Karpas-422 (cell line): ENCODE measurements at regions not wholly inside any gene's neighbourhood (a gene's known extent, or its start where the extent isn't known, plus 50 kb on each side); places are given as distances from the start of the nearest gene placed in this dataset.

Source experiments
- DNase-seq: peaks from one replicate; pipeline ENCODE4 v3.0.0-alpha.2; 2015
- H2AFZ ChIP-seq: fragments of 200-600 bp; sonication (generic); 2 replicates; pipeline ENCODE4 v1.6.1; 2014; ENCODE audit warnings: antibody characterized with exemption, low read length, mixed read lengths
- H3K27ac ChIP-seq: fragments of 200-600 bp; sonication (generic); 2 replicates; pipeline ENCODE4 v1.5.1; 2014; ENCODE audit warnings: mild to moderate bottlenecking, low read length, moderate library complexity
- H3K27me3 ChIP-seq: fragments of 200-600 bp; sonication (generic); 2 replicates; pipeline ENCODE4 v1.6.1; 2014; ENCODE audit warnings: low read length, mixed read lengths
- H3K36me3 ChIP-seq: fragments of 200-600 bp; sonication (generic); 2 replicates; pipeline ENCODE4 v1.6.1; 2014; ENCODE audit warnings: low read length, mixed read lengths; ENCODE audit not compliant: insufficient read depth
- H3K4me1 ChIP-seq: fragments of 200-600 bp; sonication (generic); 2 replicates; pipeline ENCODE4 v1.6.1; 2014; ENCODE audit warnings: mild to moderate bottlenecking, low read length, mixed read lengths
- H3K4me2 ChIP-seq: fragments of 200-600 bp; sonication (generic); 2 replicates; pipeline ENCODE4 v1.6.1; 2014; ENCODE audit warnings: low read length, low read depth, mild to moderate bottlenecking; ENCODE audit not compliant: poor library complexity, severe bottlenecking
- H3K4me3 ChIP-seq: fragments of 200-600 bp; sonication (generic); 2 replicates; pipeline ENCODE4 v1.5.1; 2014; ENCODE audit warnings: mild to moderate bottlenecking, antibody characterized with exemption, low read length, mixed read lengths
- H3K79me2 ChIP-seq: fragments of 200-600 bp; sonication (generic); 2 replicates; pipeline ENCODE4 v1.6.1; 2014; ENCODE audit warnings: mild to moderate bottlenecking, low read length, mixed read lengths
- H3K9ac ChIP-seq: fragments of 200-600 bp; sonication (generic); 2 replicates; pipeline ENCODE4 v1.6.0; 2014; ENCODE audit warnings: low read length
- H3K9me2 ChIP-seq: fragments of 200-600 bp; sonication (generic), shearing (Covaris generic); replicated peaks from 2 replicates; pipeline ENCODE4 v1.6.0; 2014; ENCODE audit warnings: mild to moderate bottlenecking, low read length, moderate library complexity; ENCODE audit not compliant: insufficient read depth
- H3K9me3 ChIP-seq: fragments of 300-700, 200-600 bp; sonication (generic); 2 replicates; pipeline ENCODE4 v1.6.1; 2014; ENCODE audit warnings: low read length, mixed read lengths
- H4K20me1 ChIP-seq: fragments of 200-600 bp; sonication (generic); 2 replicates; pipeline ENCODE4 v1.6.1; 2014; ENCODE audit warnings: mild to moderate bottlenecking, antibody characterized with exemption, low read length, low read depth; ENCODE audit not compliant: insufficient read depth

- no peaks in the 10 kb centered on the region for H3K79me2 ChIP-seq
- H3K4me3 ChIP-seq = no peak overlapping the region
- no peaks in the 10 kb centered on the region for H4K20me1 ChIP-seq
- no peaks in the 10 kb centered on the region for H3K36me3 ChIP-seq
- H3K9me2 ChIP-seq = no peaks in the 10 kb centered on the region
- H3K27ac ChIP-seq = no peak overlapping the region
- peak; percentile 32 for DNase-seq
- no peak overlapping the region for H2AFZ ChIP-seq
- H3K9me3 ChIP-seq = no peaks in the 10 kb centered on the region
- no peak overlapping the region for H3K9ac ChIP-seq
- no peaks in the 10 kb centered on the region for H3K27me3 ChIP-seq
- H3K4me1 ChIP-seq = peaks cover 26% of the 10 kb centered on the region
- H3K4me2 ChIP-seq = no peak overlapping the region
Measured at GRCh38 chr11:115925568-115926090, 421.4 kb upstream of the CADM1 start.

- Histone ChIP-seq H3K4me2 (no peak overlapping the region), H3K9me2 (no peaks in the 10 kb centered on the region), H3K4me3 (no peak overlapping the region), H2AFZ (no peak overlapping the region), H3K79me2 (no peaks in the 10 kb centered on the region), H3K27ac (no peak overlapping the region), H3K4me1 (peaks cover 20% of the 10 kb centered on the region), H3K36me3 (no peaks in the 10 kb centered on the region), H4K20me1 (no peaks in the 10 kb centered on the region), H3K27me3 (no peaks in the 10 kb centered on the region), H3K9me3 (no peaks in the 10 kb centered on the region), H3K9ac (no peak overlapping the region)
- peak; percentile 6 for DNase-seq
Measured at GRCh38 chr11:115924744-115925567, 420.7 kb upstream of the CADM1 start.

- H3K4me2 ChIP-seq = no peak overlapping the region
- no peak overlapping the region for H3K9ac ChIP-seq
- no peak overlapping the region for H2AFZ ChIP-seq
- peaks cover 17% of the 10 kb centered on the region for H3K4me1 ChIP-seq
- no peaks in the 10 kb centered on the region for H3K27me3 ChIP-seq
- no peaks in the 10 kb centered on the region for H3K9me2 ChIP-seq
- DNase-seq = no peak
- no peaks in the 10 kb centered on the region for H3K36me3 ChIP-seq
- no peaks in the 10 kb centered on the region for H3K9me3 ChIP-seq
- no peak overlapping the region for H3K4me3 ChIP-seq
- no peak overlapping the region for H3K27ac ChIP-seq
- no peaks in the 10 kb centered on the region for H4K20me1 ChIP-seq
- no peaks in the 10 kb centered on the region for H3K79me2 ChIP-seq
Measured at GRCh38 chr11:115922876-115923275, 418.7 kb upstream of the CADM1 start.

- no peaks in the 10 kb centered on the region for H3K79me2 ChIP-seq
- peak; percentile 53 for DNase-seq
- no peak overlapping the region for H3K4me3 ChIP-seq
- H3K9me2 ChIP-seq = no peaks in the 10 kb centered on the region
- no peak overlapping the region for H2AFZ ChIP-seq
- no peak overlapping the region for H3K9ac ChIP-seq
- H3K27ac ChIP-seq = no peak overlapping the region
- no peak overlapping the region for H3K4me2 ChIP-seq
- no peaks in the 10 kb centered on the region for H3K9me3 ChIP-seq
- no peaks in the 10 kb centered on the region for H4K20me1 ChIP-seq
- no peaks in the 10 kb centered on the region for H3K36me3 ChIP-seq
- peaks cover 17% of the 10 kb centered on the region for H3K4me1 ChIP-seq
- H3K27me3 ChIP-seq = no peaks in the 10 kb centered on the region
Measured at GRCh38 chr11:115921986-115922385, 417.8 kb upstream of the CADM1 start.

GRCh38 chr11:115921540-115921939 lies 417.3 kb upstream of the CADM1 start:
- Histone ChIP-seq H3K9me3 (no peaks in the 10 kb centered on the region), H3K4me2 (no peak overlapping the region), H4K20me1 (no peaks in the 10 kb centered on the region), H3K36me3 (no peaks in the 10 kb centered on the region), H3K9me2 (no peaks in the 10 kb centered on the region), H3K27ac (no peak overlapping the region), H3K4me1 (peaks cover 17% of the 10 kb centered on the region), H3K9ac (no peak overlapping the region), H2AFZ (no peak overlapping the region), H3K27me3 (no peaks in the 10 kb centered on the region), H3K4me3 (no peak overlapping the region), H3K79me2 (no peaks in the 10 kb centered on the region)
- DNase-seq = no peak

DNA sequence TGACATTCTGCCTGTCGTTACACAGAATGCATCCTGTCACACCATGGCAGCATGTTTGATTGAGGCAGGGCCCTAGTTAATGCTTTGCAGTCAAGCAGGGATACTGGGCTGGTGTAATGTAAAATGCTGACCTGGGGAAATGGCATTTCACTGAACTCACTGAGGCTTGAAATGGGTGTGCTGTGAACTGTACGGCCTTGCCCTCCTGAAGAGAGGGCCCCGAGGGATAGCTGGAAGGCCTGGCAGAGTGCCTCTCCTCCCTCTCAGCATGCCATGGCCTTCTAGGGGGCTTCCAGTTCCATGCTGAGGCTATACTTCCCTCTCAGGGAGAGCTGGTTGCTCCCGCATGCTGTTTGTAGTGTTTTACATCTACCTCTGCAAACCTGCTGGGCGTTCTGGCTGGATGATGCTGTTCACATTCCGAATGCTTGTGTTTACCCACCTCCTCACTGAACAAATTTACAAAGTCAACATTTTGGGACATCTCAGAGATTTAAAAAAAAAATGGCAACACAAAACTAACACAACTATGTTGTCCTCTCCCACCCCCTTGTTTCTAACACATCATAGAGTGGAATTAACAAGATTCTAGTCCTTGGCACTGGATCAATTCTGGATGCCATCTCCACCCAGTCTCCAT lies 416.7 kb upstream of the CADM1 start:
- DNase-seq = no peak
- no peak overlapping the region for H3K27ac ChIP-seq

DNA sequence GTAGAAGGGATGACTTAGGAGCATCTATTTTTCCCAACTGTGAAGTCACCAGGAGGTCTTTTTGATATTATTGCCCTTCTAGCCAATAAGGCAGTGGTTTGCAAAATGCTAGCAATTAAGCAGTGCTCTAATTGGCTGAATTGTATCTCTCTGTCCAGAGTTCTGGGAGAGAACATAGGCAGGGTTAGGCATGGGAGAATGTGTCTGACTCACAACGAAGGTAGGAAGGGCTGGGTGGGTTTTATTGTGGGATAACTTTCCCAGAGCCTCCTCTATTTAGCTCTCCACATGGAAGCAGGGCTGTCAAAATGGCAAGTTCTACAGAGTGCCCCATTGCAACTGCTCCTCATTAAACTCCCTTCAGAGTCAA lies 415.9 kb upstream of the CADM1 start:
- Histone ChIP-seq H3K79me2 (no peaks in the 10 kb centered on the region), H3K4me2 (no peak overlapping the region), H3K27ac (no peak overlapping the region), H3K27me3 (no peaks in the 10 kb centered on the region), H3K4me3 (no peak overlapping the region), H2AFZ (no peak overlapping the region), H3K9ac (no peak overlapping the region), H3K4me1 (peaks cover 17% of the 10 kb centered on the region), H4K20me1 (no peaks in the 10 kb centered on the region), H3K9me2 (no peaks in the 10 kb centered on the region), H3K36me3 (no peaks in the 10 kb centered on the region), H3K9me3 (no peaks in the 10 kb centered on the region)
- no peak for DNase-seq

More for the DNA sequence above, 416.7 kb upstream of the CADM1 start:
- no peaks in the 10 kb centered on the region for H4K20me1 ChIP-seq
- no peaks in the 10 kb centered on the region for H3K9me3 ChIP-seq
- no peak overlapping the region for H2AFZ ChIP-seq
- H3K79me2 ChIP-seq = no peaks in the 10 kb centered on the region
- no peak overlapping the region for H3K4me3 ChIP-seq
- H3K36me3 ChIP-seq = no peaks in the 10 kb centered on the region
- H3K9ac ChIP-seq = no peak overlapping the region
- H3K9me2 ChIP-seq = no peaks in the 10 kb centered on the region
- H3K4me2 ChIP-seq = no peak overlapping the region
- H3K27me3 ChIP-seq = no peaks in the 10 kb centered on the region
- H3K4me1 ChIP-seq = peaks cover 17% of the 10 kb centered on the region

DNA sequence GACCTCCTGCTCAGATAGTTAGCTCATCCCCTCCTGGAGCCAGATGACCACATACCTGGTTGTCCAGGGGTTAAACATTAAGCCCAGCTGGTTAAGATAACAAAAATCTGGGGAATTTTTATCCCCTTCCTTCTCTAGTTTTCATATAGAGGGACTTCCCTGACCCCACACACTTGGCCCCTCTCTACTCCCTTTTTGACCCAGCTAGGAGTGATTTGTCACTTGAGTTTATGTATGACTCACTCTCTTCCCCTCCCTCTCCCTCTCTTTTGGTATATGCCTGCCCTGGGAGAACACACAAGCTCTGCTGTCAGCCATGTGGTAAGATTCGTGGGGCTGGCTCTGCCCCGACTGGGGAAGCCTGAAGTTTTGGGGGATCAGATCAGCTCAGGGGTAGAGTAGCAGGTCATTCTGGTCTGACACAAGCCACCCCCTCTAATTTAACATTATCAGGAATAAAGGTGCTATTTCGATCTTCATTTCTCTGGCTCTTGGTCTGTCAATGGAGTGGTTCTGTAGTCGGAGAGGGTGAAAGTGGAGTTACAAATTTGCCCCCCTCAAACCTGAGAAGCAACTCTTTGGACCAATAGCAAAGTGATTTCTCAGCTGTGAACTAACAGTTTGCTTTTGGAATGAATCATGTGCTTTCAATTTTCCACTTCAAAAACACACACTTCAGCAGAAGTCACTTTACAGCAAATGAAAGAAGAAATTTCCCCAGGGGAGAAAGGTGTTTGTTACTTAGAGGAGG lies 415.3 kb upstream of the CADM1 start:
- Histone ChIP-seq H4K20me1 (no peaks in the 10 kb centered on the region), H3K4me2 (no peak overlapping the region), H3K27me3 (no peaks in the 10 kb centered on the region), H3K4me1 (peaks cover 17% of the 10 kb centered on the region), H3K36me3 (no peaks in the 10 kb centered on the region), H3K9me3 (no peaks in the 10 kb centered on the region), H3K9me2 (no peaks in the 10 kb centered on the region), H3K27ac (no peak overlapping the region), H3K4me3 (no peak overlapping the region), H3K79me2 (no peaks in the 10 kb centered on the region), H3K9ac (no peak overlapping the region), H2AFZ (no peak overlapping the region)
- DNase-seq = no peak
